ENCODE measurements at regions not wholly inside any gene's neighbourhood (a gene's known extent, or its start where the extent isn't known, plus 50 kb on each side); places are given as distances from the start of the nearest gene placed in this dataset.

DNA sequence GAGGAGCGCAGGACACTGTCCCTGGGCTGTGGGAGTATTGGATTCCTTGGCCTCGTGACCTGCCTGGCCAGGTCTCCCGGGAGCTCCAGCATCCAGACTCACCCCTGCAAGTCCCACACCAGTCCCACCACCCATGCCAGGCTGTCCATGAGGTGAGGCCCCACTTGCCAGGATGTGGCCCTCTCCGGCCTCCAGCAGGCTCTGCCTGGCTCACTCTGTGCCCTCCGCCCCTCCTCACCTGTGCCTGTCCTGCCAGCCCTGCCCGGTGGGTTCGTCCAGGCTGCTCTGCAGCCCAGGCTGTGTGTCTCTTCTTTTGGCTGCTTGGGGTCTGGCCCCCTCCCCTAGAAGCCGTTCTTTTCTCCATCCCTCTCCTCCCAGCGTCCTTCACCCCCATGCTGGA lies 436.8 kb upstream of the MYT1L start:
- TF ChIP-seq, protein P1, sequence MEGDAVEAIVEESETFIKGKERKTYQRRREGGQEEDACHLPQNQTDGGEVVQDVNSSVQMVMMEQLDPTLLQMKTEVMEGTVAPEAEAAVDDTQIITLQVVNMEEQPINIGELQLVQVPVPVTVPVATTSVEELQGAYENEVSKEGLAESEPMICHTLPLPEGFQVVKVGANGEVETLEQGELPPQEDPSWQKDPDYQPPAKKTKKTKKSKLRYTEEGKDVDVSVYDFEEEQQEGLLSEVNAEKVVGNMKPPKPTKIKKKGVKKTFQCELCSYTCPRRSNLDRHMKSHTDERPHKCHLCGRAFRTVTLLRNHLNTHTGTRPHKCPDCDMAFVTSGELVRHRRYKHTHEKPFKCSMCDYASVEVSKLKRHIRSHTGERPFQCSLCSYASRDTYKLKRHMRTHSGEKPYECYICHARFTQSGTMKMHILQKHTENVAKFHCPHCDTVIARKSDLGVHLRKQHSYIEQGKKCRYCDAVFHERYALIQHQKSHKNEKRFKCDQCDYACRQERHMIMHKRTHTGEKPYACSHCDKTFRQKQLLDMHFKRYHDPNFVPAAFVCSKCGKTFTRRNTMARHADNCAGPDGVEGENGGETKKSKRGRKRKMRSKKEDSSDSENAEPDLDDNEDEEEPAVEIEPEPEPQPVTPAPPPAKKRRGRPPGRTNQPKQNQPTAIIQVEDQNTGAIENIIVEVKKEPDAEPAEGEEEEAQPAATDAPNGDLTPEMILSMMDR (IDR thresholded peaks at IDR 0.05) = no peak
- TF ChIP-seq POLR2A (IDR thresholded peaks at IDR 0.05) = no peak

Measured in body of pancreas (tissue), 4 donors.